H1 (cell line): ENCODE measurements at regions not wholly inside any gene's neighbourhood (a gene's known extent, or its start where the extent isn't known, plus 50 kb on each side); places are given as distances from the start of the nearest gene placed in this dataset.

Experiments
- ATF2 ChIP-seq: IDR thresholded peaks from 2 replicates; pipeline ENCODE4 v1.6.1; 2012; ENCODE audit warnings: low read length, inconsistent platforms
- CHD2 ChIP-seq: IDR thresholded peaks from 2 replicates; pipeline ENCODE4 v1.6.1; 2012; ENCODE audit warnings: low read length, improper control_type of control experiment
- CREB1 ChIP-seq: IDR thresholded peaks from 2 replicates; pipeline ENCODE4 v1.6.1; 2012; ENCODE audit warnings: inconsistent platforms
- EZH2 ChIP-seq: fragments of 200-600 bp; sonication (generic); IDR thresholded peaks from 2 replicates; pipeline ENCODE4 v1.7.1; 2012; ENCODE audit warnings: low read depth, mild to moderate bottlenecking, moderate library complexity, low read length, inconsistent platforms; ENCODE audit not compliant: severe bottlenecking
- HDAC6 ChIP-seq: IDR thresholded peaks from one replicate; pipeline ENCODE4 v1.7.1; 2012; ENCODE audit warnings: low read depth, mild to moderate bottlenecking, inconsistent platforms, low read length, moderate library complexity
- JUN ChIP-seq: IDR thresholded peaks from 2 replicates; pipeline ENCODE4 v1.6.1; 2011; ENCODE audit warnings: low read depth, mild to moderate bottlenecking, improper control_type of control experiment, low read length
- KDM1A ChIP-seq: fragments of 200-600, 300-600 bp; sonication (generic); IDR thresholded peaks from 2 replicates; pipeline ENCODE4 v1.7.1; 2016; ENCODE audit warnings: mild to moderate bottlenecking, low read length, borderline replicate concordance
- MAFK ChIP-seq: IDR thresholded peaks from 2 replicates; pipeline ENCODE4 v1.6.1; 2012; ENCODE audit warnings: low read depth, mild to moderate bottlenecking, improper control_type of control experiment, low read length
- MAX ChIP-seq: IDR thresholded peaks from 2 replicates; pipeline ENCODE4 v1.6.1; 2012; ENCODE audit warnings: inconsistent platforms
- NRF1 ChIP-seq: IDR thresholded peaks from 2 replicates; pipeline ENCODE4 v1.6.1; 2011; ENCODE audit warnings: mild to moderate bottlenecking, low read depth, low read length, improper control_type of control experiment
- POLR2A ChIP-seq, 2 experiments: IDR thresholded peaks; 1 replicate in 1 of 2; 2 replicates in 1 of 2; pipeline ENCODE4 v1.6.1; 2011; ENCODE audit warnings: low read depth in 2 of 2, low read length in 2 of 2, mild to moderate bottlenecking in 2 of 2; ENCODE audit errors: control extremely low read depth in 1 of 2
- SP2 ChIP-seq: IDR thresholded peaks from 2 replicates; pipeline ENCODE4 v1.6.1; 2012; ENCODE audit warnings: mild to moderate bottlenecking, low read length, inconsistent platforms
- YY1 ChIP-seq: IDR thresholded peaks from 2 replicates; pipeline ENCODE4 v1.6.1; 2011; ENCODE audit warnings: low read depth, mild to moderate bottlenecking, low read length
- TF ChIP-seq, protein P1 (sequence below), 3 experiments: IDR thresholded peaks; 1 replicate in 2 of 3; 2 replicates in 1 of 3; pipeline versions ENCODE4 v1.5.1 to v1.6.1; 2011; ENCODE audit warnings: low read length in 3 of 3, mild to moderate bottlenecking in 3 of 3, inconsistent platforms in 2 of 3, low read depth in 1 of 3, moderate library complexity in 1 of 3; ENCODE audit not compliant: insufficient read depth in 1 of 3; ENCODE audit errors: control extremely low read depth in 1 of 3

DNA sequence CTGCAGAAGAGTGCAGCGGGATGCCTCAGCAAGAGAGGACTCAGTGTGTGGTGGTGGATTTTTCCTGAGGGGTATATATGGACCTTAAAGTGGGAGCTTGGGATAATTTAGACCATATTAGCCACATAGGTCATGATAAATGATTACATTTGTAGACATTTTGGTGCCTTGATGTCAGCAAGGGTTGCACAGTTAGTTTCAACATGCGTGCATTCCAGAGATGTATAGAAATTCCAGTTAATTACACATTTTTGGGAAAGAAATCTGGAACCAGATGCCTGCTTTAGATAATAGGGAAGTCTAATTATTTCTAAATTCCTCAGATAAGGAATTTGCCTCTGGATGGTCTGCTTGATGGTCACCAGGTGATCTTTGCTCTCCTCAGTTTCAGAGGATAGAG, 440.6 kb upstream of the PAPPA start:
- TF ChIP-seq YY1, result no peak
- TF ChIP-seq, protein P1, sequence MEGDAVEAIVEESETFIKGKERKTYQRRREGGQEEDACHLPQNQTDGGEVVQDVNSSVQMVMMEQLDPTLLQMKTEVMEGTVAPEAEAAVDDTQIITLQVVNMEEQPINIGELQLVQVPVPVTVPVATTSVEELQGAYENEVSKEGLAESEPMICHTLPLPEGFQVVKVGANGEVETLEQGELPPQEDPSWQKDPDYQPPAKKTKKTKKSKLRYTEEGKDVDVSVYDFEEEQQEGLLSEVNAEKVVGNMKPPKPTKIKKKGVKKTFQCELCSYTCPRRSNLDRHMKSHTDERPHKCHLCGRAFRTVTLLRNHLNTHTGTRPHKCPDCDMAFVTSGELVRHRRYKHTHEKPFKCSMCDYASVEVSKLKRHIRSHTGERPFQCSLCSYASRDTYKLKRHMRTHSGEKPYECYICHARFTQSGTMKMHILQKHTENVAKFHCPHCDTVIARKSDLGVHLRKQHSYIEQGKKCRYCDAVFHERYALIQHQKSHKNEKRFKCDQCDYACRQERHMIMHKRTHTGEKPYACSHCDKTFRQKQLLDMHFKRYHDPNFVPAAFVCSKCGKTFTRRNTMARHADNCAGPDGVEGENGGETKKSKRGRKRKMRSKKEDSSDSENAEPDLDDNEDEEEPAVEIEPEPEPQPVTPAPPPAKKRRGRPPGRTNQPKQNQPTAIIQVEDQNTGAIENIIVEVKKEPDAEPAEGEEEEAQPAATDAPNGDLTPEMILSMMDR (IDR thresholded peaks at IDR 0.05; ENCODE audit: control extremely low read depth in 1 of 3, insufficient read depth in 1 of 3, low read depth in 1 of 3, low read length in 3 of 3), result no peak
- no peak for TF ChIP-seq SP2
- TF ChIP-seq CHD2, result no peak
- no peak for TF ChIP-seq POLR2A (IDR thresholded peaks at IDR 0.05; ENCODE audit: control extremely low read depth in 1 of 2, low read depth in 2 of 2, low read length in 2 of 2)
- no peak for TF ChIP-seq EZH2
- TF ChIP-seq ATF2, result no peak
- no peak for TF ChIP-seq KDM1A
- no peak for TF ChIP-seq CREB1
- no peak for TF ChIP-seq NRF1
- no peak for TF ChIP-seq HDAC6
- TF ChIP-seq JUN, result no peak
- TF ChIP-seq MAFK, result no peak
- no peak for TF ChIP-seq MAX
